H1 (cell line): ENCODE measurements at regions not wholly inside any gene's neighbourhood (a gene's known extent, or its start where the extent isn't known, plus 50 kb on each side); places are given as distances from the start of the nearest gene placed in this dataset.

Experiments used
- CTCF ChIA-PET: fragments of 300-600 bp; sonication (Branson Sonifier 250); formaldehyde crosslinking; loops from one replicate; lab custom pipeline; 2021; ENCODE audit not compliant: partially characterized antibody; lab: Charles Lee
- POLR2A ChIA-PET: fragments of 300-600 bp; sonication (Branson Sonifier 250); formaldehyde crosslinking; loops from one replicate; lab custom pipeline; 2021; ENCODE audit warnings: inconsistent platforms; ENCODE audit not compliant: partially characterized antibody; lab: Charles Lee
- DNase-seq, 2 experiments: peaks; one replicate each; pipeline versions ENCODE4 v3.0.0 to v3.0.0-alpha.2; 2010 to 2022; ENCODE audit warnings: low spot score in 2 of 2, low read depth in 1 of 2, mixed read lengths in 1 of 2
- FAIRE-seq: peaks from 2 replicates; lab custom pipeline; 2011; peaks lifted over from hg19 to GRCh38; lab: Jason Lieb, UNC
- H2AFZ ChIP-seq: 2 replicates; pipeline ENCODE4 v1.8.1; 2012; ENCODE audit warnings: low read length, inconsistent platforms
- H2AK5ac ChIP-seq: 2 replicates; pipeline ENCODE4 v1.6.1; 2013; ENCODE audit warnings: low read depth, low read length
- H2BK120ac ChIP-seq: replicated peaks from 2 replicates; pipeline ENCODE3; 2013; ENCODE audit warnings: low read depth, low read length, inconsistent platforms
- H2BK12ac ChIP-seq: 2 replicates; pipeline ENCODE4 v1.6.1; 2013; ENCODE audit warnings: low read depth, low read length
- H2BK15ac ChIP-seq: 2 replicates; pipeline ENCODE4 v1.6.1; 2013; ENCODE audit warnings: low read length
- H2BK20ac ChIP-seq: 2 replicates; pipeline ENCODE4 v1.6.1; 2013; ENCODE audit warnings: low read length
- H2BK5ac ChIP-seq: 2 replicates; pipeline ENCODE4 v1.6.1; 2013; ENCODE audit warnings: low read depth, low read length
- H3K14ac ChIP-seq: 2 replicates; pipeline ENCODE4 v1.6.1; 2013; ENCODE audit warnings: inconsistent platforms; ENCODE audit not compliant: insufficient read length
- H3K18ac ChIP-seq: 2 replicates; pipeline ENCODE4 v1.6.1; 2013; ENCODE audit warnings: low read length; ENCODE audit errors: extremely low read depth
- H3K23ac ChIP-seq: 2 replicates; pipeline ENCODE4 v1.6.1; 2013; ENCODE audit warnings: inconsistent platforms; ENCODE audit not compliant: insufficient read length
- H3K23me2 ChIP-seq: 2 replicates; pipeline ENCODE4 v1.6.1; 2013; ENCODE audit warnings: low read depth, low read length
- H3K27ac ChIP-seq: 2 replicates; pipeline ENCODE4 v1.6.1; 2011; ENCODE audit warnings: low read depth, low read length, inconsistent platforms
- H3K27me3 ChIP-seq, 4 experiments: replicated peaks in 1 of 4; 1 replicate in 1 of 4; 2 replicates in 3 of 4; pipeline versions ENCODE4 v1.6.1 to v1.8.1; 2011 to 2013; ENCODE audit warnings: low read length in 3 of 4, mild to moderate bottlenecking in 3 of 4, inconsistent platforms in 2 of 4, mixed read lengths in 2 of 4, moderate library complexity in 1 of 4; ENCODE audit not compliant: control insufficient read depth in 3 of 4, insufficient read depth in 3 of 4; ENCODE audit errors: extremely low read depth in 1 of 4
- H3K36me3 ChIP-seq, 4 experiments: 2 replicates each; pipeline versions ENCODE4 v1.6.1 to v1.8.1; 2011 to 2013; ENCODE audit warnings: mild to moderate bottlenecking in 4 of 4, low read length in 3 of 4, moderate library complexity in 2 of 4, control low read depth in 1 of 4, inconsistent platforms in 1 of 4; ENCODE audit not compliant: insufficient read depth in 4 of 4, control insufficient read depth in 2 of 4
- H3K4ac ChIP-seq: replicated peaks from 2 replicates; pipeline ENCODE3; 2013; ENCODE audit warnings: low read length, low read depth, mixed read lengths, inconsistent platforms; ENCODE audit not compliant: insufficient read length
- H3K4me1 ChIP-seq, 4 experiments: replicated peaks in 1 of 4; 1 replicate in 1 of 4; 2 replicates in 3 of 4; pipeline versions ENCODE4 v1.6.1 to v1.8.1; 2011 to 2013; ENCODE audit warnings: low read length in 3 of 4, inconsistent platforms in 2 of 4, mixed read lengths in 1 of 4; ENCODE audit not compliant: insufficient read depth in 4 of 4, control insufficient read depth in 3 of 4
- H3K4me2 ChIP-seq, 2 experiments: 2 replicates each; pipeline versions ENCODE4 v1.6.1 to v1.8.1; 2011 to 2013; ENCODE audit warnings: low read depth in 2 of 2, low read length in 2 of 2, control low read depth in 1 of 2, inconsistent platforms in 1 of 2, mild to moderate bottlenecking in 1 of 2; ENCODE audit not compliant: insufficient read depth in 1 of 2
- H3K4me3 ChIP-seq, 4 experiments: fragments of 200-600, 300-600 bp in 1 of 4; sonication (generic), shearing (Covaris generic), sonication (Bioruptor Twin) in 1 of 4; 2 replicates each; pipeline versions ENCODE4 v1.5.1 to v1.8.1; 2011 to 2016; ENCODE audit warnings: low read length in 4 of 4, low read depth in 3 of 4, control low read depth in 2 of 4, inconsistent platforms in 2 of 4, mild to moderate bottlenecking in 2 of 4, mixed read lengths in 1 of 4, moderate library complexity in 1 of 4; ENCODE audit not compliant: insufficient read depth in 2 of 4; ENCODE audit errors: extremely low read depth in 1 of 4
- H3K56ac ChIP-seq: replicated peaks from 2 replicates; pipeline ENCODE3; 2013; ENCODE audit warnings: low read depth, mild to moderate bottlenecking, mixed read lengths, low read length, inconsistent platforms; ENCODE audit not compliant: insufficient read length
- H3K79me1 ChIP-seq: 2 replicates; pipeline ENCODE4 v1.6.1; 2013; ENCODE audit warnings: low read depth, low read length, control low read depth
- H3K79me2 ChIP-seq, 2 experiments: 2 replicates each; pipeline versions ENCODE4 v1.6.1 to v1.8.1; 2012 to 2013; ENCODE audit warnings: low read length in 2 of 2, mild to moderate bottlenecking in 2 of 2, inconsistent platforms in 1 of 2; ENCODE audit not compliant: insufficient read depth in 2 of 2, control insufficient read depth in 1 of 2
- H3K9ac ChIP-seq, 4 experiments: replicated peaks in 1 of 4; 1 replicate in 1 of 4; 2 replicates in 3 of 4; pipeline versions ENCODE4 v1.6.1 to v1.8.1; 2011 to 2013; ENCODE audit warnings: low read depth in 3 of 4, low read length in 3 of 4, control low read depth in 2 of 4, mild to moderate bottlenecking in 2 of 4, moderate library complexity in 2 of 4, inconsistent platforms in 1 of 4; ENCODE audit errors: extremely low read depth in 1 of 4
- H3K9me3 ChIP-seq, 2 experiments: 2 replicates each; pipeline versions ENCODE4 v1.6.1 to v1.8.1; 2012 to 2013; ENCODE audit warnings: mild to moderate bottlenecking in 2 of 2, moderate library complexity in 2 of 2, control low read depth in 1 of 2, inconsistent platforms in 1 of 2, low read depth in 1 of 2, low read length in 1 of 2, mixed read lengths in 1 of 2; ENCODE audit not compliant: insufficient read depth in 2 of 2
- H4K20me1 ChIP-seq, 2 experiments: replicated peaks in 1 of 2; 2 replicates each; pipeline versions ENCODE3 to v1.8.1; 2011 to 2013; ENCODE audit warnings: inconsistent platforms in 2 of 2, low read length in 2 of 2, mild to moderate bottlenecking in 1 of 2; ENCODE audit not compliant: insufficient read depth in 2 of 2, control insufficient read depth in 1 of 2
- H4K5ac ChIP-seq: 2 replicates; pipeline ENCODE4 v1.6.1; 2013; ENCODE audit warnings: low read length, low read depth, mixed read lengths, inconsistent platforms; ENCODE audit not compliant: insufficient read length
- H4K8ac ChIP-seq: 2 replicates; pipeline ENCODE4 v1.8.0; 2013; ENCODE audit warnings: mild to moderate bottlenecking, moderate library complexity, low read length, inconsistent platforms; ENCODE audit not compliant: insufficient read depth; ENCODE audit errors: extremely low read depth
- H4K91ac ChIP-seq: replicated peaks from 2 replicates; pipeline ENCODE3; 2013; ENCODE audit warnings: low read length, mixed read lengths, inconsistent platforms; ENCODE audit not compliant: insufficient read length
- CEBPB ChIP-seq: IDR thresholded peaks from 2 replicates; pipeline ENCODE4 v1.6.1; 2012; ENCODE audit warnings: low read depth, low read length
- CHD2 ChIP-seq: IDR thresholded peaks from 2 replicates; pipeline ENCODE4 v1.6.1; 2012; ENCODE audit warnings: low read length, improper control_type of control experiment
- EP300 ChIP-seq, 2 experiments: IDR thresholded peaks; 1 replicate in 1 of 2; 2 replicates in 1 of 2; pipeline ENCODE4 v1.6.1; 2011 to 2012; ENCODE audit warnings: low read depth in 2 of 2, low read length in 2 of 2, mild to moderate bottlenecking in 2 of 2, borderline replicate concordance in 1 of 2, inconsistent platforms in 1 of 2, moderate library complexity in 1 of 2
- KDM4A ChIP-seq: IDR thresholded peaks from one replicate; pipeline ENCODE4 v1.7.1; 2012; ENCODE audit warnings: low read depth, mild to moderate bottlenecking, moderate library complexity, low read length, inconsistent platforms; ENCODE audit not compliant: severe bottlenecking
- NANOG ChIP-seq: IDR thresholded peaks from 2 replicates; pipeline ENCODE4 v1.6.1; 2011; ENCODE audit warnings: low read length, low read depth, mild to moderate bottlenecking, inconsistent platforms; ENCODE audit not compliant: insufficient read depth, poor library complexity, severe bottlenecking
- SIX5 ChIP-seq: IDR thresholded peaks from 2 replicates; pipeline ENCODE4 v1.6.1; 2011; ENCODE audit warnings: mild to moderate bottlenecking, low read depth, low read length
- TAF1 ChIP-seq: IDR thresholded peaks from 2 replicates; pipeline ENCODE4 v1.6.1; 2011; ENCODE audit warnings: mild to moderate bottlenecking, low read depth, low read length
- WGBS, 2 experiments: shearing (Covaris generic) in 1 of 2; methylation state at CpG; one replicate each; pipeline versions ENCODE4 v1.1.6 to v1.1.7; 2013 to 2015; ENCODE audit warnings: low lambda C conversion rate in 2 of 2, mixed read lengths in 2 of 2, inconsistent platforms in 1 of 2, low coverage in 1 of 2, missing lambda C conversion rate in 1 of 2; ENCODE audit not compliant: insufficient replicate concordance in 2 of 2, insufficient coverage in 1 of 2, insufficient read length in 1 of 2; ENCODE audit errors: extremely low coverage in 1 of 2, missing lambda C conversion rate in 1 of 2; 5-methylcytosine and 5-hydroxymethylcytosine counted together

- Histone ChIP-seq H2BK20ac (no peak overlapping the region), H2BK5ac (no peak overlapping the region), H3K79me2 (no peaks in the 10 kb centered on the region), H3K23me2 (no peaks in the 10 kb centered on the region), H2BK120ac (no peak overlapping the region), H2AK5ac (no peak overlapping the region), H3K79me1 (no peaks in the 10 kb centered on the region), H4K20me1 (no peaks in the 10 kb centered on the region), H2BK15ac (no peak overlapping the region), H3K4me2 (no peak overlapping the region), H3K4me1 (no peaks in the 10 kb centered on the region), H3K4ac (no peak overlapping the region), H3K27ac (no peak overlapping the region), H3K4me3 (no peak overlapping the region), H2AFZ (no peak overlapping the region), H2BK12ac (no peak overlapping the region), H3K36me3 (no peaks in the 10 kb centered on the region), H3K9me3 (no peaks in the 10 kb centered on the region), H3K14ac (no peak overlapping the region), H3K56ac (no peak overlapping the region), H4K8ac (no peak overlapping the region), H3K23ac (no peak overlapping the region), H3K9ac (no peak overlapping the region), H3K18ac (no peak overlapping the region), H4K5ac (no peak overlapping the region), H4K91ac (no peak overlapping the region), H3K27me3 (no peaks in the 10 kb centered on the region)
- WGBS, 2 experiments: 88% methylated on average over 2 of the region's 2 CpGs; no CpG with 5 or more reads in 1 of the 2 experiments
- no peak for FAIRE-seq
- TF ChIP-seq CHD2 (no peak), SIX5 (no peak), EP300 (IDR thresholded peaks at IDR 0.05; ENCODE audit: borderline replicate concordance in 1 of 2, low read depth in 2 of 2, low read length in 2 of 2) (no peak), KDM4A (no peak), NANOG (no peak), CEBPB (no peak), TAF1 (no peak)
- POLR2A ChIA-PET: no interaction called here
- no peak for DNase-seq
- CTCF ChIA-PET: no interaction called here
These were observed 1532.6 kb downstream of the C4orf33 start for GRCh38 chr4:130628531-130628930.
